Astrocyte of the cerebellum (primary cell): ENCODE measurements at regions not wholly inside any gene's neighbourhood (a gene's known extent, or its start where the extent isn't known, plus 50 kb on each side); places are given as distances from the start of the nearest gene placed in this dataset.

Source experiments
- DNase-seq: peaks from one replicate; pipeline ENCODE4 v3.0.0-alpha.2; 2011; ENCODE audit warnings: low read depth
- H3K4me3 ChIP-seq: 2 replicates; pipeline ENCODE4 v1.5.1; 2011; ENCODE audit warnings: mild to moderate bottlenecking, low read depth, low read length, moderate library complexity
- in situ Hi-C: cut with HindIII; loops from 2 replicates; pipeline ENCODE4 v1.10.0; 2017; ENCODE audit warnings: low sequenced_read_pairs
- TF ChIP-seq, protein P1 (sequence below): IDR thresholded peaks from 2 replicates; pipeline ENCODE4 v1.5.1; 2012; ENCODE audit warnings: low read length, low read depth, moderate library complexity, mild to moderate bottlenecking; ENCODE audit errors: missing control alignments

DNA sequence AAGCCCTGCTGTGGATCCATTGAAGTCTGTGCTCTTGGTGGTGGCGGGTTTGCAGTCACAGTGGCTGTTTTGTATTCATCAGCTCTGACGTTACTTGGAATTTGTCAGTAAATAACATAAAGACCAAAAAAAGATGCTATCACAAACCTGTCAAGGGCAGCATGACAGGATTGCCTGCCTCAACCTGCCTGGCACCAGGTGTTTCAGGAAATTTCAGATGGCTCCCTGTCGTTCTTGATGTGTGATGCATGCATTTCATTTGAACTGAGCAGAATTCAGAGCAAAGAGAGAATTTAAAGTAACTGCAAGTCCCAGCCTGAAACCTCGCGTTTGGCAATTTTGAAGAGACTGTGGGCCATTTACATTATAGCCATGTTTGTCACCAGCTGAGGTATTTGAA lies 50.3 kb upstream of the EPC2 start:
- no peak overlapping the region for H3K4me3 ChIP-seq
- TF ChIP-seq, protein P1, sequence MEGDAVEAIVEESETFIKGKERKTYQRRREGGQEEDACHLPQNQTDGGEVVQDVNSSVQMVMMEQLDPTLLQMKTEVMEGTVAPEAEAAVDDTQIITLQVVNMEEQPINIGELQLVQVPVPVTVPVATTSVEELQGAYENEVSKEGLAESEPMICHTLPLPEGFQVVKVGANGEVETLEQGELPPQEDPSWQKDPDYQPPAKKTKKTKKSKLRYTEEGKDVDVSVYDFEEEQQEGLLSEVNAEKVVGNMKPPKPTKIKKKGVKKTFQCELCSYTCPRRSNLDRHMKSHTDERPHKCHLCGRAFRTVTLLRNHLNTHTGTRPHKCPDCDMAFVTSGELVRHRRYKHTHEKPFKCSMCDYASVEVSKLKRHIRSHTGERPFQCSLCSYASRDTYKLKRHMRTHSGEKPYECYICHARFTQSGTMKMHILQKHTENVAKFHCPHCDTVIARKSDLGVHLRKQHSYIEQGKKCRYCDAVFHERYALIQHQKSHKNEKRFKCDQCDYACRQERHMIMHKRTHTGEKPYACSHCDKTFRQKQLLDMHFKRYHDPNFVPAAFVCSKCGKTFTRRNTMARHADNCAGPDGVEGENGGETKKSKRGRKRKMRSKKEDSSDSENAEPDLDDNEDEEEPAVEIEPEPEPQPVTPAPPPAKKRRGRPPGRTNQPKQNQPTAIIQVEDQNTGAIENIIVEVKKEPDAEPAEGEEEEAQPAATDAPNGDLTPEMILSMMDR: no peak
- in situ Hi-C loops: no loop called here
- DNase-seq: no peak
